Gastrocnemius medialis (tissue), 4 donors: ENCODE measurements at regions not wholly inside any gene's neighbourhood (a gene's known extent, or its start where the extent isn't known, plus 50 kb on each side); places are given as distances from the start of the nearest gene placed in this dataset.

ENCODE experiments used
- ATAC-seq, 2 donors: fragments of 150-250 bp; one replicate each; pipeline ENCODE4 v1.9.1; 2016
- DNase-seq, 2 donors: peaks; one replicate each; pipeline ENCODE4 v3.0.0-alpha.2; 2019
- H3K27ac ChIP-seq, 4 donors: fragments of 200-600 bp; sonication (generic); 1 replicate in 1 of 4; 2 replicates in 3 of 4; pipeline ENCODE4 v1.5.1; 2016 to 2018; ENCODE audit warnings: mild to moderate bottlenecking in 2 of 4, moderate library complexity in 1 of 4
- H3K27me3 ChIP-seq, 3 donors: fragments of 200-600 bp; sonication (generic) in 2 of 3; 1 replicate in 1 of 3; 2 replicates in 2 of 3; pipeline versions ENCODE4 v1.5.1 to v1.6.0; 2016 to 2019; ENCODE audit warnings: mild to moderate bottlenecking in 1 of 3, moderate library complexity in 1 of 3
- H3K36me3 ChIP-seq, 2 donors: fragments of 200-600 bp; sonication (generic) in 1 of 2; one replicate each; pipeline ENCODE4 v1.5.1; 2017 to 2018
- H3K4me1 ChIP-seq, 2 donors: fragments of 200-600 bp; sonication (generic) in 1 of 2; one replicate each; pipeline ENCODE4 v1.5.1; 2016 to 2017; ENCODE audit warnings: mild to moderate bottlenecking in 2 of 2
- H3K4me3 ChIP-seq, 4 donors: fragments of 200-600 bp; sonication (generic) in 3 of 4; 1 replicate in 1 of 4; 2 replicates in 3 of 4; pipeline ENCODE4 v1.5.1; 2016 to 2019; ENCODE audit warnings: mild to moderate bottlenecking in 2 of 4
- H3K9me3 ChIP-seq, 3 donors: fragments of 200-600 bp; sonication (generic) in 2 of 3; 1 replicate in 1 of 3; 2 replicates in 2 of 3; pipeline ENCODE4 v1.5.1; 2016 to 2019
- POLR2A ChIP-seq, 2 donors: fragments of 450-650 bp; IDR thresholded peaks; one replicate each; pipeline ENCODE4 v1.6.1; 2017; ENCODE audit warnings: antibody characterized with exemption in 2 of 2, mild to moderate bottlenecking in 2 of 2, moderate library complexity in 2 of 2
- in situ Hi-C, 4 donors: fragments of 200-750 bp; cut with MboI; loops; one replicate each; pipeline versions ENCODE4 v1.15.0 to v1.8.0; 2017; ENCODE audit warnings: low sequenced_read_pairs in 4 of 4
- intact Hi-C: fragments of 100-400 bp; cut with DNase I; formaldehyde crosslinking; loops from one replicate; pipeline ENCODE4 v1.15.1; 2023; ENCODE audit warnings: low total_unique reads
- TF ChIP-seq, protein P1 (sequence below), 5 experiments: fragments of 450-650 bp in 3 of 5; fragments of 200-600 bp in 2 of 5; sonication (generic) in 2 of 5; IDR thresholded peaks in 4 of 5; conservative IDR thresholded peaks in 1 of 5; 1 replicate in 4 of 5; 2 replicates in 1 of 5; pipeline ENCODE4 v1.5.1; 2016 to 2019; ENCODE audit warnings: antibody characterized with exemption in 5 of 5, mild to moderate bottlenecking in 3 of 5, moderate library complexity in 3 of 5

GRCh38 chr15:99452728-99453636, 112.8 kb upstream of the MEF2A start:
- intact Hi-C loops: loop anchor here (10.0 kb wide), 1 partner anchor 52 kb away; no protein-coding TSS in a partner anchor
- H3K27ac ChIP-seq: peak overlapping the region; percentile 72 to 90 (median 87)
- no peaks in the 10 kb centered on the region for H3K27me3 ChIP-seq
- ATAC-seq: peak in 1 of 2 donors; percentile 14
- in situ Hi-C loops: no loop called here
- peaks cover 41 to 47% of the 10 kb centered on the region in 2 donors for H3K4me1 ChIP-seq
- no peak for TF ChIP-seq POLR2A (IDR thresholded peaks at IDR 0.05)
- TF ChIP-seq, protein P1, sequence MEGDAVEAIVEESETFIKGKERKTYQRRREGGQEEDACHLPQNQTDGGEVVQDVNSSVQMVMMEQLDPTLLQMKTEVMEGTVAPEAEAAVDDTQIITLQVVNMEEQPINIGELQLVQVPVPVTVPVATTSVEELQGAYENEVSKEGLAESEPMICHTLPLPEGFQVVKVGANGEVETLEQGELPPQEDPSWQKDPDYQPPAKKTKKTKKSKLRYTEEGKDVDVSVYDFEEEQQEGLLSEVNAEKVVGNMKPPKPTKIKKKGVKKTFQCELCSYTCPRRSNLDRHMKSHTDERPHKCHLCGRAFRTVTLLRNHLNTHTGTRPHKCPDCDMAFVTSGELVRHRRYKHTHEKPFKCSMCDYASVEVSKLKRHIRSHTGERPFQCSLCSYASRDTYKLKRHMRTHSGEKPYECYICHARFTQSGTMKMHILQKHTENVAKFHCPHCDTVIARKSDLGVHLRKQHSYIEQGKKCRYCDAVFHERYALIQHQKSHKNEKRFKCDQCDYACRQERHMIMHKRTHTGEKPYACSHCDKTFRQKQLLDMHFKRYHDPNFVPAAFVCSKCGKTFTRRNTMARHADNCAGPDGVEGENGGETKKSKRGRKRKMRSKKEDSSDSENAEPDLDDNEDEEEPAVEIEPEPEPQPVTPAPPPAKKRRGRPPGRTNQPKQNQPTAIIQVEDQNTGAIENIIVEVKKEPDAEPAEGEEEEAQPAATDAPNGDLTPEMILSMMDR (IDR thresholded peaks at IDR 0.05 in 4 of 5, conservative IDR thresholded peaks at IDR 0.05 in 1 of 5): no peak
- no peaks in the 10 kb centered on the region for H3K9me3 ChIP-seq
- H3K36me3 ChIP-seq: no peaks in the 10 kb centered on the region
- peak overlapping the region in 2 of 4 donors; percentile 14 to 17 for H3K4me3 ChIP-seq
- DNase-seq: peak; percentile 61 to 74

DNA sequence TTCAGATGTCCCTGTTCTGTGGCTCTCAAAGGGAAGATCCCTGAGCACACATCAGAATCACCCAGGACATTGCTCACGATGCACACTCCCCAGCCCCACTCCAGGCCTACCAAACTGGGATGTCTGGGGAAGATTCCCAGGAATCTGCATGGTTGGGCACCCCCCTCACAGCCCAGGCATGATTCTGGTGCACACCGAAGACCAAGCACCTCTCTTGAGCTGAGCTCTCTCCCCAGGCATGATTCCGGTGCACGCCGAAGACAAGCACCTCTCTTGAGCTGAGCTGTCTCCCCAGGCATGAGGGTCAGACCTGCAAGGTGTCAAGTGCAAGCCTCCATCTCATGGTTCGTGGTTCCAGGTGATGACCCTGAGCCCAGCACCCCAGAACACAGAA, 112.2 kb upstream of the MEF2A start:
- DNase-seq (no peak), ATAC-seq (no peak)
- Histone ChIP-seq H3K27ac (peak overlapping the region; percentile 72 to 90 (median 87)), H3K4me3 (no peak overlapping the region), H3K4me1 (peaks cover 35 to 43% of the 10 kb centered on the region in 2 donors), H3K36me3 (no peaks in the 10 kb centered on the region), H3K27me3 (no peaks in the 10 kb centered on the region), H3K9me3 (no peaks in the 10 kb centered on the region)
- no peak for TF ChIP-seq POLR2A (IDR thresholded peaks at IDR 0.05)
- TF ChIP-seq, protein P1 (IDR thresholded peaks at IDR 0.05 in 4 of 5, conservative IDR thresholded peaks at IDR 0.05 in 1 of 5): no peak
- intact Hi-C loops (loop anchor here (10.0 kb wide), 1 partner anchor 51 kb away; no protein-coding TSS in a partner anchor), in situ Hi-C loops (no loop called here)

GRCh38 chr15:99454107-99454809, 111.5 kb upstream of the MEF2A start:
- DNase-seq (no peak), ATAC-seq (no peak)
- Histone ChIP-seq H3K4me3 (peak overlapping the region in 1 of 4 donors; percentile 18), H3K36me3 (no peaks in the 10 kb centered on the region), H3K27ac (peak overlapping the region; percentile 81 to 90 (median 87)), H3K27me3 (no peaks in the 10 kb centered on the region), H3K4me1 (peaks cover 33 to 41% of the 10 kb centered on the region in 2 donors), H3K9me3 (no peaks in the 10 kb centered on the region)
- intact Hi-C loops: loop anchor here (10.0 kb wide), 1 partner anchor 51 kb away; no protein-coding TSS in a partner anchor
- in situ Hi-C loops: no loop called here
- no peak for TF ChIP-seq POLR2A (IDR thresholded peaks at IDR 0.05)
- TF ChIP-seq, protein P1 (IDR thresholded peaks at IDR 0.05 in 4 of 5, conservative IDR thresholded peaks at IDR 0.05 in 1 of 5): no peak

GRCh38 chr15:99454941-99455788, 110.6 kb upstream of the MEF2A start:
- in situ Hi-C loops: no loop called here
- TF ChIP-seq, protein P1 (IDR thresholded peaks at IDR 0.05 in 4 of 5, conservative IDR thresholded peaks at IDR 0.05 in 1 of 5): peak in 1 of 5 experiments; percentile 11
- peak; percentile 30 for TF ChIP-seq POLR2A (IDR thresholded peaks at IDR 0.05)
- intact Hi-C loops: loop anchor here (5.0 to 10.0 kb wide), 2 partner anchors 50 to 112 kb away; partner anchors contain the start of gene MEF2A
- H3K27ac ChIP-seq: peak overlapping the region; percentile 81 to 90 (median 87)
- H3K27me3 ChIP-seq: no peaks in the 10 kb centered on the region
- peak overlapping the region in 2 of 4 donors; percentile 18 to 38 for H3K4me3 ChIP-seq
- H3K4me1 ChIP-seq: peaks cover 33 to 41% of the 10 kb centered on the region in 2 donors
- H3K36me3 ChIP-seq: no peaks in the 10 kb centered on the region
- H3K9me3 ChIP-seq: no peaks in the 10 kb centered on the region
- DNase-seq (peak; percentile 85 to 91), ATAC-seq (peak; percentile 95 to 96)
